HCT116 (cell line): ENCODE measurements at regions not wholly inside any gene's neighbourhood (a gene's known extent, or its start where the extent isn't known, plus 50 kb on each side); places are given as distances from the start of the nearest gene placed in this dataset.

ENCODE experiments used
- ATAC-seq: fragments of 200-7000 bp; cut with Tn5 transposase; 2 replicates; pipeline ENCODE4 v1.9.1; 2020; ENCODE audit warnings: mild to moderate bottlenecking, moderate library complexity
- BruUV-seq: library from RNA; stranded (reverse); fragments of 400-500 nt; replicated peaks from 2 replicates; lab custom pipeline; 2021; lab: Mats Ljungman, UMichigan
- CTCF ChIA-PET: fragments of 300-600 bp; sonication (Branson Sonifier 250); formaldehyde crosslinking; loops from one replicate; lab custom pipeline; 2021; ENCODE audit warnings: antibody characterized with exemption; lab: Charles Lee
- POLR2A ChIA-PET: fragments of 300-600, 350-600 bp; sonication (Branson Sonifier 250); formaldehyde crosslinking; loops from one replicate; lab custom pipeline; 2021; ENCODE audit warnings: antibody characterized with exemption; lab: Charles Lee
- RAD21 ChIA-PET, 2 experiments: fragments of 300-600 bp; sonication (Branson Sonifier 250); formaldehyde crosslinking; loops; one replicate each; lab custom pipeline; 2023; ENCODE audit warnings: low total read pairs in 2 of 2; ENCODE audit not compliant: uncharacterized antibody in 2 of 2, unreplicated experiment in 2 of 2, low non-redundant PET in 1 of 2; lab: Charles Lee
- DNase-seq: peaks from one replicate; pipeline ENCODE4 v3.0.0-alpha.2; 2010; ENCODE audit warnings: low read depth, low spot score
- H2AFZ ChIP-seq: fragments of 200-600 bp; shearing (Covaris generic), sonication (generic); 2 replicates; pipeline ENCODE4 v1.6.1; 2017; ENCODE audit warnings: low read depth, mixed run types, mixed read lengths, antibody characterized with exemption, low read length; ENCODE audit not compliant: poor library complexity, severe bottlenecking
- H3K27ac ChIP-seq: 2 replicates; pipeline ENCODE4 v1.5.1; 2012; ENCODE audit warnings: low read depth, low read length
- H3K27me3 ChIP-seq: fragments of 200-600 bp; sonication (generic); 2 replicates; pipeline ENCODE4 v1.6.1; 2016; ENCODE audit warnings: mixed run types, low read length, mixed read lengths; ENCODE audit not compliant: insufficient read depth
- H3K36me3 ChIP-seq, 2 experiments: fragments of 200-500 bp in 1 of 2; fragments of 200-600 bp in 1 of 2; sonication (Bioruptor generic) in 1 of 2; sonication (generic) in 1 of 2; 2 replicates each; pipeline versions ENCODE4 v1.5.1 to v1.6.1; 2014 to 2016; ENCODE audit warnings: low read length in 2 of 2, inconsistent platforms in 1 of 2, mixed read lengths in 1 of 2, mixed run types in 1 of 2; ENCODE audit not compliant: insufficient read depth in 2 of 2, control insufficient read depth in 1 of 2
- H3K4me1 ChIP-seq, 2 experiments: fragments of 200-600 bp in 1 of 2; sonication (generic) in 1 of 2; 2 replicates each; pipeline versions ENCODE4 v1.5.1 to v1.6.1; 2012 to 2017; ENCODE audit warnings: low read length in 2 of 2, inconsistent platforms in 1 of 2, mild to moderate bottlenecking in 1 of 2, mixed read lengths in 1 of 2, mixed run types in 1 of 2, moderate library complexity in 1 of 2; ENCODE audit not compliant: insufficient read depth in 2 of 2, control insufficient read depth in 1 of 2
- H3K4me2 ChIP-seq: fragments of 200-600 bp; sonication (generic); 2 replicates; pipeline ENCODE4 v1.6.1; 2017; ENCODE audit warnings: mixed run types, low read length, mixed read lengths
- H3K4me3 ChIP-seq, 2 experiments: fragments of 200-600 bp in 1 of 2; sonication (generic) in 1 of 2; replicated peaks in 1 of 2; 2 replicates each; pipeline ENCODE4 v1.5.1; 2011 to 2016; ENCODE audit warnings: low read length in 2 of 2, control low read depth in 1 of 2, low read depth in 1 of 2, mild to moderate bottlenecking in 1 of 2, mixed read lengths in 1 of 2, mixed run types in 1 of 2
- H3K79me2 ChIP-seq: fragments of 200-600 bp; sonication (generic); 2 replicates; pipeline ENCODE4 v1.6.1; 2017; ENCODE audit warnings: mild to moderate bottlenecking, mixed run types, low read length, moderate library complexity, mixed read lengths; ENCODE audit not compliant: insufficient read depth
- H3K9ac ChIP-seq: fragments of 200-600 bp; sonication (generic); 2 replicates; pipeline ENCODE4 v1.6.1; 2016; ENCODE audit warnings: low read length, mixed read lengths
- H3K9me2 ChIP-seq: fragments of 200-600 bp; sonication (generic), shearing (Covaris generic); 2 replicates; pipeline ENCODE4 v1.6.1; 2017; ENCODE audit warnings: mixed run types, mild to moderate bottlenecking, moderate library complexity; ENCODE audit not compliant: insufficient read depth
- H3K9me3 ChIP-seq, 2 experiments: fragments of 200-500 bp in 1 of 2; fragments of 200-600 bp in 1 of 2; sonication (Bioruptor generic) in 1 of 2; sonication (generic) in 1 of 2; 2 replicates each; pipeline ENCODE4 v1.6.1; 2014 to 2017; ENCODE audit warnings: low read length in 2 of 2, mixed read lengths in 2 of 2, inconsistent platforms in 1 of 2, low read depth in 1 of 2, mild to moderate bottlenecking in 1 of 2, mixed run types in 1 of 2, moderate library complexity in 1 of 2; ENCODE audit not compliant: control insufficient read depth in 1 of 2, insufficient read depth in 1 of 2
- H4K20me1 ChIP-seq: fragments of 200-600 bp; sonication (generic), shearing (Covaris generic); 2 replicates; pipeline ENCODE4 v1.6.1; 2017; ENCODE audit warnings: mixed run types, mild to moderate bottlenecking, moderate library complexity; ENCODE audit not compliant: insufficient read depth
- CEBPB ChIP-seq: IDR thresholded peaks from 2 replicates; pipeline ENCODE4 v1.6.1; 2012; ENCODE audit warnings: low read depth
- EGR1 ChIP-seq: IDR thresholded peaks from 2 replicates; pipeline ENCODE4 v1.6.1; 2012; ENCODE audit warnings: low read depth
- ELF1 ChIP-seq: IDR thresholded peaks from 2 replicates; pipeline ENCODE4 v1.6.1; 2012; ENCODE audit warnings: low read depth, borderline replicate concordance
- EZH2phosphoT487 ChIP-seq: fragments of 200-600 bp; IDR thresholded peaks from 2 replicates; pipeline ENCODE4 v1.6.1; 2018; ENCODE audit warnings: antibody characterized with exemption, borderline replicate concordance
- FOSL1 ChIP-seq: IDR thresholded peaks from 2 replicates; pipeline ENCODE4 v1.6.1; 2012; ENCODE audit warnings: low read depth
- JUND ChIP-seq: IDR thresholded peaks from 2 replicates; pipeline ENCODE4 v1.6.1; 2012
- RAD21 ChIP-seq: IDR thresholded peaks from 2 replicates; pipeline ENCODE4 v1.6.1; 2012; ENCODE audit warnings: low read depth, mild to moderate bottlenecking
- SIN3A ChIP-seq: IDR thresholded peaks from 2 replicates; pipeline ENCODE4 v1.6.1; 2012; ENCODE audit warnings: low read depth
- SP1 ChIP-seq: IDR thresholded peaks from 2 replicates; pipeline ENCODE4 v1.6.1; 2012; ENCODE audit warnings: low read depth
- SRF ChIP-seq: IDR thresholded peaks from 2 replicates; pipeline ENCODE4 v1.6.1; 2012; ENCODE audit warnings: low read depth
- TCF7L2 ChIP-seq: IDR thresholded peaks from 2 replicates; pipeline ENCODE4 v1.7.0; 2011; ENCODE audit warnings: borderline replicate concordance, inconsistent platforms; ENCODE audit not compliant: insufficient read depth, insufficient read length; ENCODE audit errors: extremely low read depth
- YY1 ChIP-seq: IDR thresholded peaks from 2 replicates; pipeline ENCODE4 v1.6.1; 2011; ENCODE audit warnings: low read length, low read depth, moderate library complexity, mild to moderate bottlenecking; ENCODE audit not compliant: insufficient replicate concordance; ENCODE audit errors: extremely low read depth
- ZFX ChIP-seq: fragments of 450-650 bp; IDR thresholded peaks from 2 replicates; pipeline ENCODE4 v1.6.1; 2017
- ZNF274 ChIP-seq: fragments of 200-500 bp; sonication (Bioruptor generic); IDR thresholded peaks from 2 replicates; pipeline ENCODE4 v1.6.1; 2014; ENCODE audit warnings: mild to moderate bottlenecking, low read depth, low read length, inconsistent platforms
- intact Hi-C: fragments of 100-400 bp; cut with micrococcal nuclease; formaldehyde crosslinking; loops from 2 replicates; pipeline ENCODE4 v1.10.0; 2022
- TF ChIP-seq, protein P1 (sequence below): IDR thresholded peaks from 2 replicates; pipeline ENCODE4 v1.6.1; 2012
- TF ChIP-seq, protein P2 (sequence below): IDR thresholded peaks from 2 replicates; pipeline ENCODE4 v1.6.1; 2011; ENCODE audit warnings: mild to moderate bottlenecking, low read length, moderate library complexity; ENCODE audit not compliant: insufficient replicate concordance; ENCODE audit errors: extremely low read depth
- TF ChIP-seq, protein P3 (sequence below): IDR thresholded peaks from 2 replicates; pipeline ENCODE4 v1.6.1; 2012; ENCODE audit warnings: low read depth
- TF ChIP-seq, protein P4 (sequence below): IDR thresholded peaks from 2 replicates; pipeline ENCODE4 v1.6.1; 2012
- TF ChIP-seq, protein P5 (sequence below), 3 experiments: fragments of 200-600 bp in 1 of 3; sonication (generic) in 1 of 3; IDR thresholded peaks in 2 of 3; conservative IDR thresholded peaks in 1 of 3; 2 replicates each; pipeline ENCODE4 v1.5.1; 2012 to 2017; ENCODE audit warnings: low read depth in 2 of 3, low read length in 2 of 3, antibody characterized with exemption in 1 of 3, borderline replicate concordance in 1 of 3, control low read depth in 1 of 3, mild to moderate bottlenecking in 1 of 3, mixed read lengths in 1 of 3, mixed run types in 1 of 3, moderate library complexity in 1 of 3; ENCODE audit not compliant: insufficient read depth in 1 of 3

DNA sequence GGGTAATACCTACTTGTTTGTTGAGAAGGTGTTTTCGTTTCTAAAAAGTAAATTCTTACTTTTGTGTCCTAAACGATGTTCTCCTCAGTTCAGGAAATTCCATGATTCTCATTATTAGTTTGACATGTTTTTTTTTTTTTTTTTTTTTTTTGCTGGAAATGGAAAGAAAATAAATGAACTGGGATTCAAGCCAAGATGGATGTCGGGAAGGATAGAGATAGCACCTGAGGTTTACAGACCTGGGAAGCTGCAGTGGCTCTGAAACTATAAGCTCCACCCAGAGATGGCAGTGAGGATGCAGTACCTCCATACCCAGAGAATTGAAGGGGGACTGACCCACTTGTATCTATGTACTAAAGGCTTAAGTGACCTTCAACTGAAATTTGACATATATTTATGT, 334.6 kb upstream of the TGFBR2 start:
- Histone ChIP-seq H3K79me2 (no peaks in the 10 kb centered on the region), H3K36me3 (no peaks in the 10 kb centered on the region), H4K20me1 (no peaks in the 10 kb centered on the region), H3K9me3 (no peaks in the 10 kb centered on the region), H3K4me3 (no peak overlapping the region), H3K9ac (no peak overlapping the region), H3K4me2 (no peak overlapping the region), H3K27ac (no peak overlapping the region), H2AFZ (peak overlapping the region; percentile 39), H3K27me3 (no peaks in the 10 kb centered on the region), H3K9me2 (no peaks in the 10 kb centered on the region), H3K4me1 (no peaks in the 10 kb centered on the region)
- DNase-seq (no peak), ATAC-seq (no peak)
- no peak for TF ChIP-seq SP1
- TF ChIP-seq, protein P1, sequence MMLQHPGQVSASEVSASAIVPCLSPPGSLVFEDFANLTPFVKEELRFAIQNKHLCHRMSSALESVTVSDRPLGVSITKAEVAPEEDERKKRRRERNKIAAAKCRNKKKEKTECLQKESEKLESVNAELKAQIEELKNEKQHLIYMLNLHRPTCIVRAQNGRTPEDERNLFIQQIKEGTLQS, result no peak
- no peak for TF ChIP-seq ELF1
- no peak for TF ChIP-seq YY1
- TF ChIP-seq SRF, result no peak
- TF ChIP-seq, protein P2, sequence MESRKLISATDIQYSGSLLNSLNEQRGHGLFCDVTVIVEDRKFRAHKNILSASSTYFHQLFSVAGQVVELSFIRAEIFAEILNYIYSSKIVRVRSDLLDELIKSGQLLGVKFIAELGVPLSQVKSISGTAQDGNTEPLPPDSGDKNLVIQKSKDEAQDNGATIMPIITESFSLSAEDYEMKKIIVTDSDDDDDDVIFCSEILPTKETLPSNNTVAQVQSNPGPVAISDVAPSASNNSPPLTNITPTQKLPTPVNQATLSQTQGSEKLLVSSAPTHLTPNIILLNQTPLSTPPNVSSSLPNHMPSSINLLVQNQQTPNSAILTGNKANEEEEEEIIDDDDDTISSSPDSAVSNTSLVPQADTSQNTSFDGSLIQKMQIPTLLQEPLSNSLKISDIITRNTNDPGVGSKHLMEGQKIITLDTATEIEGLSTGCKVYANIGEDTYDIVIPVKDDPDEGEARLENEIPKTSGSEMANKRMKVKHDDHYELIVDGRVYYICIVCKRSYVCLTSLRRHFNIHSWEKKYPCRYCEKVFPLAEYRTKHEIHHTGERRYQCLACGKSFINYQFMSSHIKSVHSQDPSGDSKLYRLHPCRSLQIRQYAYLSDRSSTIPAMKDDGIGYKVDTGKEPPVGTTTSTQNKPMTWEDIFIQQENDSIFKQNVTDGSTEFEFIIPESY, result no peak
- no peak for TF ChIP-seq RAD21
- TF ChIP-seq EGR1, result no peak
- TF ChIP-seq SIN3A, result no peak
- TF ChIP-seq ZNF274, result no peak
- no peak for TF ChIP-seq CEBPB
- TF ChIP-seq TCF7L2, result no peak
- no peak for TF ChIP-seq FOSL1
- TF ChIP-seq, protein P3, sequence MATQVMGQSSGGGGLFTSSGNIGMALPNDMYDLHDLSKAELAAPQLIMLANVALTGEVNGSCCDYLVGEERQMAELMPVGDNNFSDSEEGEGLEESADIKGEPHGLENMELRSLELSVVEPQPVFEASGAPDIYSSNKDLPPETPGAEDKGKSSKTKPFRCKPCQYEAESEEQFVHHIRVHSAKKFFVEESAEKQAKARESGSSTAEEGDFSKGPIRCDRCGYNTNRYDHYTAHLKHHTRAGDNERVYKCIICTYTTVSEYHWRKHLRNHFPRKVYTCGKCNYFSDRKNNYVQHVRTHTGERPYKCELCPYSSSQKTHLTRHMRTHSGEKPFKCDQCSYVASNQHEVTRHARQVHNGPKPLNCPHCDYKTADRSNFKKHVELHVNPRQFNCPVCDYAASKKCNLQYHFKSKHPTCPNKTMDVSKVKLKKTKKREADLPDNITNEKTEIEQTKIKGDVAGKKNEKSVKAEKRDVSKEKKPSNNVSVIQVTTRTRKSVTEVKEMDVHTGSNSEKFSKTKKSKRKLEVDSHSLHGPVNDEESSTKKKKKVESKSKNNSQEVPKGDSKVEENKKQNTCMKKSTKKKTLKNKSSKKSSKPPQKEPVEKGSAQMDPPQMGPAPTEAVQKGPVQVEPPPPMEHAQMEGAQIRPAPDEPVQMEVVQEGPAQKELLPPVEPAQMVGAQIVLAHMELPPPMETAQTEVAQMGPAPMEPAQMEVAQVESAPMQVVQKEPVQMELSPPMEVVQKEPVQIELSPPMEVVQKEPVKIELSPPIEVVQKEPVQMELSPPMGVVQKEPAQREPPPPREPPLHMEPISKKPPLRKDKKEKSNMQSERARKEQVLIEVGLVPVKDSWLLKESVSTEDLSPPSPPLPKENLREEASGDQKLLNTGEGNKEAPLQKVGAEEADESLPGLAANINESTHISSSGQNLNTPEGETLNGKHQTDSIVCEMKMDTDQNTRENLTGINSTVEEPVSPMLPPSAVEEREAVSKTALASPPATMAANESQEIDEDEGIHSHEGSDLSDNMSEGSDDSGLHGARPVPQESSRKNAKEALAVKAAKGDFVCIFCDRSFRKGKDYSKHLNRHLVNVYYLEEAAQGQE, result no peak
- TF ChIP-seq, protein P4, sequence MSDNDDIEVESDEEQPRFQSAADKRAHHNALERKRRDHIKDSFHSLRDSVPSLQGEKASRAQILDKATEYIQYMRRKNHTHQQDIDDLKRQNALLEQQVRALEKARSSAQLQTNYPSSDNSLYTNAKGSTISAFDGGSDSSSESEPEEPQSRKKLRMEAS, result no peak
- no peak for TF ChIP-seq JUND
- TF ChIP-seq ZFX, result no peak
- TF ChIP-seq EZH2phosphoT487, result no peak
- TF ChIP-seq, protein P5, sequence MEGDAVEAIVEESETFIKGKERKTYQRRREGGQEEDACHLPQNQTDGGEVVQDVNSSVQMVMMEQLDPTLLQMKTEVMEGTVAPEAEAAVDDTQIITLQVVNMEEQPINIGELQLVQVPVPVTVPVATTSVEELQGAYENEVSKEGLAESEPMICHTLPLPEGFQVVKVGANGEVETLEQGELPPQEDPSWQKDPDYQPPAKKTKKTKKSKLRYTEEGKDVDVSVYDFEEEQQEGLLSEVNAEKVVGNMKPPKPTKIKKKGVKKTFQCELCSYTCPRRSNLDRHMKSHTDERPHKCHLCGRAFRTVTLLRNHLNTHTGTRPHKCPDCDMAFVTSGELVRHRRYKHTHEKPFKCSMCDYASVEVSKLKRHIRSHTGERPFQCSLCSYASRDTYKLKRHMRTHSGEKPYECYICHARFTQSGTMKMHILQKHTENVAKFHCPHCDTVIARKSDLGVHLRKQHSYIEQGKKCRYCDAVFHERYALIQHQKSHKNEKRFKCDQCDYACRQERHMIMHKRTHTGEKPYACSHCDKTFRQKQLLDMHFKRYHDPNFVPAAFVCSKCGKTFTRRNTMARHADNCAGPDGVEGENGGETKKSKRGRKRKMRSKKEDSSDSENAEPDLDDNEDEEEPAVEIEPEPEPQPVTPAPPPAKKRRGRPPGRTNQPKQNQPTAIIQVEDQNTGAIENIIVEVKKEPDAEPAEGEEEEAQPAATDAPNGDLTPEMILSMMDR (IDR thresholded peaks at IDR 0.05 in 2 of 3, conservative IDR thresholded peaks at IDR 0.05 in 1 of 3; ENCODE audit: borderline replicate concordance in 1 of 3, insufficient read depth in 1 of 3, low read depth in 2 of 3, low read length in 2 of 3), result no peak
- BruUV-seq, result no TSS peak
- ChIA-PET CTCF (no interaction called here), POLR2A (no interaction called here), RAD21 (no interaction called here)
- intact Hi-C loops, result no loop called here
